ENCODE measurements at regions not wholly inside any gene's neighbourhood (a gene's known extent, or its start where the extent isn't known, plus 50 kb on each side); places are given as distances from the start of the nearest gene placed in this dataset.

GRCh38 chr2:19540739-19541525, 182.5 kb upstream of the OSR1 start:
- Mint-ChIP-seq H3K4me3 (ENCODE audit: unreplicated experiment) (no peak overlapping the region), H3K27ac (ENCODE audit: unreplicated experiment) (no peak overlapping the region), H3K36me3 (ENCODE audit: low read depth, unreplicated experiment) (no peaks in the 10 kb centered on the region), H3K9me3 (ENCODE audit: unreplicated experiment) (no peaks in the 10 kb centered on the region), H3K27me3 (ENCODE audit: unreplicated experiment) (peaks cover 5% of the 10 kb centered on the region), H3K4me1 (ENCODE audit: unreplicated experiment) (no peaks in the 10 kb centered on the region)
- DNase-seq (ENCODE audit: low spot score), result no peak
- no peak for TF ChIP-seq CTCF (IDR thresholded peaks at IDR 0.05; ENCODE audit: unreplicated experiment)

GRCh38 chr2:19538411-19538963, 180.1 kb upstream of the OSR1 start:
- H3K27ac Mint-ChIP-seq (ENCODE audit: unreplicated experiment), result no peak overlapping the region
- H3K4me1 Mint-ChIP-seq (ENCODE audit: unreplicated experiment), result no peaks in the 10 kb centered on the region
- no peaks in the 10 kb centered on the region for H3K36me3 Mint-ChIP-seq (ENCODE audit: low read depth, unreplicated experiment)
- H3K27me3 Mint-ChIP-seq (ENCODE audit: unreplicated experiment), result peaks cover 1% of the 10 kb centered on the region
- TF ChIP-seq CTCF (IDR thresholded peaks at IDR 0.05; ENCODE audit: unreplicated experiment), result no peak
- H3K4me3 Mint-ChIP-seq (ENCODE audit: unreplicated experiment), result no peak overlapping the region
- no peak for DNase-seq (ENCODE audit: low spot score)
- H3K9me3 Mint-ChIP-seq (ENCODE audit: unreplicated experiment), result no peaks in the 10 kb centered on the region

GRCh38 chr2:19536136-19536535, 177.7 kb upstream of the OSR1 start:
- no peak for TF ChIP-seq CTCF (IDR thresholded peaks at IDR 0.05; ENCODE audit: unreplicated experiment)
- H3K27ac Mint-ChIP-seq (ENCODE audit: unreplicated experiment), result no peak overlapping the region
- H3K9me3 Mint-ChIP-seq (ENCODE audit: unreplicated experiment), result no peaks in the 10 kb centered on the region
- H3K4me1 Mint-ChIP-seq (ENCODE audit: unreplicated experiment), result no peaks in the 10 kb centered on the region
- no peaks in the 10 kb centered on the region for H3K36me3 Mint-ChIP-seq (ENCODE audit: low read depth, unreplicated experiment)
- DNase-seq (ENCODE audit: low spot score), result no peak
- H3K4me3 Mint-ChIP-seq (ENCODE audit: unreplicated experiment), result no peak overlapping the region
- H3K27me3 Mint-ChIP-seq (ENCODE audit: unreplicated experiment), result no peaks in the 10 kb centered on the region

GRCh38 chr2:19532547-19533196, 174.2 kb upstream of the OSR1 start:
- Mint-ChIP-seq H3K4me1 (ENCODE audit: unreplicated experiment) (no peaks in the 10 kb centered on the region), H3K36me3 (ENCODE audit: low read depth, unreplicated experiment) (no peaks in the 10 kb centered on the region), H3K27me3 (ENCODE audit: unreplicated experiment) (no peaks in the 10 kb centered on the region), H3K27ac (ENCODE audit: unreplicated experiment) (no peak overlapping the region), H3K4me3 (ENCODE audit: unreplicated experiment) (no peak overlapping the region), H3K9me3 (ENCODE audit: unreplicated experiment) (no peaks in the 10 kb centered on the region)
- no peak for DNase-seq (ENCODE audit: low spot score)
- TF ChIP-seq CTCF (IDR thresholded peaks at IDR 0.05; ENCODE audit: unreplicated experiment), result no peak

GRCh38 chr2:19529677-19530076, 171.3 kb upstream of the OSR1 start:
- Mint-ChIP-seq H3K36me3 (ENCODE audit: low read depth, unreplicated experiment) (no peaks in the 10 kb centered on the region), H3K4me1 (ENCODE audit: unreplicated experiment) (no peaks in the 10 kb centered on the region), H3K4me3 (ENCODE audit: unreplicated experiment) (no peak overlapping the region), H3K27me3 (ENCODE audit: unreplicated experiment) (no peaks in the 10 kb centered on the region), H3K27ac (ENCODE audit: unreplicated experiment) (no peak overlapping the region), H3K9me3 (ENCODE audit: unreplicated experiment) (no peaks in the 10 kb centered on the region)
- DNase-seq (ENCODE audit: low spot score), result no peak
- TF ChIP-seq CTCF (IDR thresholded peaks at IDR 0.05; ENCODE audit: unreplicated experiment), result no peak
